ENCODE measurements at regions not wholly inside any gene's neighbourhood (a gene's known extent, or its start where the extent isn't known, plus 50 kb on each side); places are given as distances from the start of the nearest gene placed in this dataset.

GRCh38 chr17:72033334-72033733, 87.5 kb upstream of the SOX9 start:
- H3K4me1 ChIP-seq (ENCODE audit: insufficient read depth), result peaks cover 25% of the 10 kb centered on the region
- H3K9me3 Mint-ChIP-seq, result no peaks in the 10 kb centered on the region; the same call in 2 of the 3 replicates
- no peaks in the 10 kb centered on the region for H4K20me1 ChIP-seq (replicated peaks; ENCODE audit: insufficient read depth)
- no peaks in the 10 kb centered on the region for H3K36me3 ChIP-seq (ENCODE audit: insufficient read depth)
- H3K36me3 Mint-ChIP-seq (ENCODE audit: low read depth), result peaks cover 5% of the 10 kb centered on the region; the same call in 2 of the 3 replicates
- H3K27me3 Mint-ChIP-seq (ENCODE audit: insufficient read depth, low read depth, poor library complexity), result peaks cover 20% of the 10 kb centered on the region
- no peaks in the 10 kb centered on the region for H3K79me2 ChIP-seq (replicated peaks; ENCODE audit: insufficient read depth)
- H3K4me3 Mint-ChIP-seq, result no peak overlapping the region
- ATAC-seq (no peak), DNase-seq (ENCODE audit: low spot score) (no peak)
- H3F3A ChIP-seq (replicated peaks; ENCODE audit: low read depth), result peaks cover 6% of the 10 kb centered on the region; the same call in 1 of the 2 replicates
- no peaks in the 10 kb centered on the region for H3K27me3 ChIP-seq (ENCODE audit: insufficient read depth)
- TF ChIP-seq CREB1 (CRISPR knock-in tag; IDR thresholded peaks at IDR 0.05; ENCODE audit: low read depth) (no peak), EZH2 (IDR thresholded peaks at IDR 0.05; ENCODE audit: low read depth, unreplicated experiment) (no peak), CTCF (conservative IDR thresholded peaks at IDR 0.05; ENCODE audit: low read depth in 2 of 2) (no peak), ZNF462 (CRISPR knock-in tag; IDR thresholded peaks at IDR 0.05) (no peak), REST (IDR thresholded peaks at IDR 0.05; ENCODE audit: unreplicated experiment) (no peak), NANOG (IDR thresholded peaks at IDR 0.05; ENCODE audit: borderline replicate concordance) (no peak), ETS1 (IDR thresholded peaks at IDR 0.05) (no peak), POLR2AphosphoS5 (IDR thresholded peaks at IDR 0.05; ENCODE audit: low read depth) (no peak), JUNB (IDR thresholded peaks at IDR 0.05; ENCODE audit: unreplicated experiment) (no peak), ZNF114 (CRISPR knock-in tag; IDR thresholded peaks at IDR 0.05) (no peak), STAT1 (IDR thresholded peaks at IDR 0.05; ENCODE audit: unreplicated experiment) (no peak), EZH2phosphoT487 (IDR thresholded peaks at IDR 0.05; ENCODE audit: unreplicated experiment) (no peak), ZNF331 (CRISPR knock-in tag; IDR thresholded peaks at IDR 0.05; ENCODE audit: low read depth) (no peak)
- no peak overlapping the region for H3K4me3 ChIP-seq
- no peak overlapping the region for H3K27ac Mint-ChIP-seq
- no peak overlapping the region for H3K27ac ChIP-seq (ENCODE audit: low read depth)
- peaks cover 57% of the 10 kb centered on the region for H3K4me1 Mint-ChIP-seq
- no peaks in the 10 kb centered on the region for H3K9me2 ChIP-seq (ENCODE audit: insufficient read depth)
- no peak overlapping the region for H3K4me2 ChIP-seq
- no peak overlapping the region for H2AFZ ChIP-seq

All from GM23338 (cell line).